Skeletal muscle tissue (tissue), 3 donors: ENCODE measurements at regions not wholly inside any gene's neighbourhood (a gene's known extent, or its start where the extent isn't known, plus 50 kb on each side); places are given as distances from the start of the nearest gene placed in this dataset.

Source experiments
- H3K27ac ChIP-seq: one replicate; pipeline ENCODE4 v1.7.0; 2013; ENCODE audit warnings: mild to moderate bottlenecking, low read depth, low read length, inconsistent platforms
- H3K27me3 ChIP-seq, 3 donors: one replicate each; pipeline ENCODE4 v1.7.0; 2013; ENCODE audit warnings: low read length in 3 of 3; ENCODE audit not compliant: control insufficient read depth in 3 of 3, insufficient read depth in 3 of 3
- H3K36me3 ChIP-seq, 3 donors: one replicate each; pipeline ENCODE4 v1.7.0; 2013; ENCODE audit warnings: low read length in 3 of 3; ENCODE audit not compliant: control insufficient read depth in 3 of 3, insufficient read depth in 3 of 3
- H3K4me1 ChIP-seq, 3 donors: one replicate each; pipeline ENCODE4 v1.7.0; 2013; ENCODE audit warnings: low read length in 3 of 3, mild to moderate bottlenecking in 3 of 3; ENCODE audit not compliant: control insufficient read depth in 3 of 3, insufficient read depth in 3 of 3
- H3K4me3 ChIP-seq, 3 donors: one replicate each; pipeline ENCODE4 v1.7.0; 2013; ENCODE audit warnings: low read length in 3 of 3
- H3K9ac ChIP-seq, 3 donors: one replicate each; pipeline ENCODE4 v1.7.0; 2013; ENCODE audit warnings: low read length in 3 of 3, mild to moderate bottlenecking in 3 of 3, moderate library complexity in 2 of 3, low read depth in 1 of 3
- H3K9me3 ChIP-seq, 3 donors: one replicate each; pipeline ENCODE4 v1.7.0; 2013; ENCODE audit warnings: low read length in 3 of 3; ENCODE audit not compliant: control insufficient read depth in 3 of 3
- donor health status: Osteomylitis.

DNA sequence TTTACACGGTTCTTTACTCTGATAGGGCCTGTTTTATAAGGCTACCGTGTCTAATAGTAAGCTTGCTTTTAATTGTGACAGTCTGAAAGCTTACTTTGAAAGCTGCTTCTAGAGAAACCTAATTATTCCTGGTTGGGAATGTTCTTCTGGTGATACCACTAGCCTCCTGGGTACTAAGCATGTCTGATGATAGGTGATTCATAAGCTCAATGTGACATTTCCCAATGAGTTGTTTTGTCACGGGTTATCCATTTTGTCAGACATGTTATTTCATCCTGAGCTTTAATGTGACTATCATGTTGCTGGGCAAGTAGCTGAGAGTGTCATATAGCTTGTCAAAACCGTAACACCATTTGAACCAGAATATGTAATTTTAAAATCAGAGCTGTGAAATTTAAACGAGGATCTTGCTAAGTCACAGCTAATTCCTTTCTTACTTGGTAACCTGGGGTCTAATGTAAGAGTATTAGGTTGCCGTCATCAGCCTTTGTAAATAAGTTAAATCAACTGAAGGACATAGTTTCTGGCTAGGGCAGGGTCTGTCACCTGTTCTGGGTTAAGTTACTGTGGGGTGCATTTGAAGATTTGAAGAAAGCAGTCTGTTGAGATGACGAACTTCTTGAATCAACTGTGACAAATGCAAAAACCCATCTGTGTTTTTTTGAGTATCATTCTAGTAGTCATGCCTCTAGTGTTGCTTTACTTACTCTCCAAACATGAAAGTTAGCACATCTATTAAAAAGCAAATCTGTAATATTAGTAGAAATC, 529.2 kb downstream of the USP25 start:
- Histone ChIP-seq H3K27me3 (no peaks in the 10 kb centered on the region), H3K9me3 (no peaks in the 10 kb centered on the region), H3K4me3 (peak overlapping the region; percentile 25 to 34 (median 26)), H3K4me1 (no peaks in the 10 kb centered on the region), H3K9ac (peak overlapping the region in 1 of 3 donors; percentile 18), H3K36me3 (no peaks in the 10 kb centered on the region), H3K27ac (peak overlapping the region; percentile 62)

DNA sequence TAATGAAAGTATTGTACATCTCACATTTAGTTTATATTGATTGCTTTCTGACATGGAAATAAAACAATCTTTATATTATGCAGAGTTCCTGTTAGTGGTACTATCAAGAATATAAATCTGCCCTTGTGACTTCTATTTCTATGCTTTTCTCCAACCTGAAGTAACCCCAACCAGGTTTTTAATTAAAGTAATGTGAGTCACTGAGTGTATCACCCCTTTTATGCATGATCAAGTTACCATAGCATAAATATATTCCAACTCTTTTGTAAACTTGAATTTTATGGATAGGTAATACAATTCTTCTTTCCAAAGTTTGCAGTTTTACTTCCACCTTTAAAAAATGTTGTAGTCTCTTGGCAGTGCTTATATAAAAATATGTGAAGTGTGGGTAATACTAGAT, 532.3 kb downstream of the USP25 start:
- Histone ChIP-seq H3K9me3 (no peaks in the 10 kb centered on the region), H3K4me1 (no peaks in the 10 kb centered on the region), H3K9ac (no peak overlapping the region), H3K4me3 (no peak overlapping the region), H3K27me3 (no peaks in the 10 kb centered on the region), H3K27ac (no peak overlapping the region), H3K36me3 (no peaks in the 10 kb centered on the region)

DNA sequence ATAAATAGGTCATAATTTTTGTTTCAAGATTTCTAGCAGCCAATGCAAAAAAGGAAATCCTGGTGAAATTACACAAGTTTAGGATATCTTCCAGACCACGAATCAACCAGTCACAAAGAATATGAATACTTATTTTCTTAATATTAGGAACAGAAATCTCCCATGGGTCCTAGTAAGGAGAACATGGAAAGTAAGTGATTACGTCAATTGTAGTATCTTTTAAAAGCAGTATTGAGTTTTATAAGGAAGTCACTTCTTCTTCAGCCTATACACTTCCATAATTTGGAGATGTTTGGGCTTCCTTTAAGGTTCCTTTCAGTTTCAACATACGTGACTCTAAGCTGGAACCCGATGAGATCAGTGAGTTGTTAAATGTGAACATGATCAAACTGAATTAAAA, 534.5 kb downstream of the USP25 start:
- H3K27ac ChIP-seq, result no peak overlapping the region
- H3K36me3 ChIP-seq, result no peaks in the 10 kb centered on the region
- no peaks in the 10 kb centered on the region for H3K9me3 ChIP-seq
- no peaks in the 10 kb centered on the region for H3K4me1 ChIP-seq
- no peak overlapping the region for H3K9ac ChIP-seq
- no peak overlapping the region for H3K4me3 ChIP-seq
- no peaks in the 10 kb centered on the region for H3K27me3 ChIP-seq

DNA sequence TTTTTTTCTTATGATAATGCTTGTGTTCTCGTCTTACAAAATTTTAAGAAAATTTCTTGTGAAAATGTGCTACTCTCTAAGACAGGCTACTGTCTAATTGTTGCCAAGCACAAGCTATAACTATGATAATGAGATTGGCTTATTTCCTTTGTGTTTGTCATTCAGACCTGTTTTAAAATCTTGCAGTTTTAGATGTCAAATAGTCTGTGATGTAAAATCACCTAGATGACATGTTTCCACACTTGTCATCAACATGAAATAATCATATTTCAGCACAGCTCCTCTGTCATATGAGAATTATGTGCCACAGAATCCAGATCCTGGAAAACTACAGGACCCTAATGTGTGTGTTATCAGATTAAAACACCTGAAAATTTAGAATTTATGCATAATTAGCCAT, 539.7 kb downstream of the USP25 start:
- no peaks in the 10 kb centered on the region for H3K4me1 ChIP-seq
- no peaks in the 10 kb centered on the region for H3K9me3 ChIP-seq
- H3K9ac ChIP-seq, result no peak overlapping the region
- H3K27me3 ChIP-seq, result no peaks in the 10 kb centered on the region
- H3K27ac ChIP-seq, result no peak overlapping the region
- no peaks in the 10 kb centered on the region for H3K36me3 ChIP-seq
- H3K4me3 ChIP-seq, result no peak overlapping the region

DNA sequence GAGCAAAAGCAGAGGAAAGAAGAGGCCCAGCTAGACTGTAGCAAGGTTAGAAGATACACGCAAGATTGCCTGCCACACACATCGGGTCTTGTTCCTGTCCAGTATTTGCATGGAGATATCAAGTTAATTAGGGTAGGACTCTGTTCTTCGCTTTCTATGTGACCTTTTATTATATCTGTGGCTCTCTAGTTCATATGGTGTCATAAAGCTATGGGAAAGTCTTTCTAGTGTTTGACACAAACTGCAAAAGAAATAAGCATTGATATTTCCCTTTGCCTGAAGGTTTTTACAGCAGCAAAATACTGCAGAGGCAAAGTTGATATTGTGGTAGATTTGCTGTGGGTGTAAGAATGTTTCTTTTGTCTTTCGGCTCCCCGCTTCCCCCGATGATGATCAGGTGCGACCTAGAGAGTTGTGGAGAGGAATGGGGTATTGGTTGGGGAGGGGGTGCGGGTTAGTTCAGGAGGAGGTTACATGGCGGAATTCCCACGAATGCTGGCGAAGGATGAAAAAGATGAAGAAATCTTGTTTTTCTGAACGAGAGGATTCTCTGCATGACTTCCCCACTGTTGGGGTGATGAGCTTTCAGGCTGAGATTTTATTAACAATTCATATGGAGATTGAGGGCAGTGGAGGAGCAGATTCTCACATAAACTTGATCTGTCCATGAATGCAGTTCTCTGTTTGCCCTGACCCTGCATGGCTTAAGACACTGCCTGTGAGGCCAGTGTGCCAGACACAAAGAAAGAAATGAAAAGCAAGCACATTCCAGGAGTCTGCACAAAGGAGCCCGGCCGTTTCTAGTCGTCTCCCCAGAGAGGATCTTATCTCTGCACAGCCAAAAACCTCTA, 550.2 kb downstream of the USP25 start:
- peaks cover 0 to 2% (median 0%) of the 10 kb centered on the region in 3 donors for H3K4me1 ChIP-seq
- no peaks in the 10 kb centered on the region for H3K36me3 ChIP-seq
- H3K9ac ChIP-seq, result peak overlapping the region; percentile 54 to 71 (median 71)
- H3K9me3 ChIP-seq, result peaks cover 0 to 3% (median 0%) of the 10 kb centered on the region in 3 donors
- peak overlapping the region; percentile 36 for H3K27ac ChIP-seq
- H3K27me3 ChIP-seq, result no peaks in the 10 kb centered on the region
- peak overlapping the region; percentile 65 to 73 (median 67) for H3K4me3 ChIP-seq

DNA sequence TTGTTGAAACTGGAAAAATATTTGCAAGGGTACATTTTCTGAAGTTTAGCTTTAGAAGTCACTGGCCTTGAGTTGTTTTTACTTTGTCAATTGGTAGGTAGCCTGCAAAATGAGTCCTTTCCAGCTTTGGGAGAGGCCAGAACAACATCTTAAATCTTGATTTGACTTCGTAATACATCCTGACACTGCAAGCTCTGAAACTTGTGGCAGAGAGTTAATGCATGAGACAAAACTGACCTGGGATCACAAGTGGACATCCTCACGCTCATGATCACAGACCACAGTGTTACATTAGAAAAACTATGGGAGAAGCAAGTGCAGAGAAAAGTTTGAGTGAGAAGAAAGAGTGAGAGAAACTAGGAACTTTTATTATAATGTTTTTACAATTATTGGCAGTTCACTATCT, 550.9 kb downstream of the USP25 start:
- peaks cover 0 to 3% (median 0%) of the 10 kb centered on the region in 3 donors for H3K9me3 ChIP-seq
- H3K9ac ChIP-seq, result peak overlapping the region; percentile 54 to 71 (median 71)
- H3K4me3 ChIP-seq, result peak overlapping the region; percentile 65 to 73 (median 67)
- H3K27ac ChIP-seq, result peak overlapping the region; percentile 36
- no peaks in the 10 kb centered on the region for H3K36me3 ChIP-seq
- H3K4me1 ChIP-seq, result peaks cover 0 to 2% (median 0%) of the 10 kb centered on the region in 3 donors
- H3K27me3 ChIP-seq, result no peaks in the 10 kb centered on the region

DNA sequence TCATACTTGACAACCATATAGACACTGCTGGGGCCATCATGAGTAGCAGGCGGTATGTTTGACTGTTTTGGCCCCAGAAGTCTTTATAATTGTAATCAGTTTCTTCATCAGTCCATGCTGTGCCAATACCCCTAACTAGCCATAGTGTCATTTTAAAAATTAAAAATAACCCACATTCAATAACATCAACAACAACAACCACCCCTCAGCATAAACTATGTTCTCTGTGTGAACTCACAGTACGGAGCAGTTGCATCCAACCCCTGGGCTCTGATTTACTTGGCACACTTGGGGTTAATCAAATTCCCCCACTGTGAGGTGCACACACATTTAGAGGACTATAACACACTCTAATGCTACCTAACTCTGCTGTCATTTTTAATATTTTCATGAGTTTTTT, 553.7 kb downstream of the USP25 start:
- Histone ChIP-seq H3K9ac (no peak overlapping the region), H3K9me3 (no peaks in the 10 kb centered on the region), H3K36me3 (no peaks in the 10 kb centered on the region), H3K4me3 (no peak overlapping the region), H3K27me3 (no peaks in the 10 kb centered on the region), H3K27ac (no peak overlapping the region), H3K4me1 (peaks cover 0 to 6% (median 0%) of the 10 kb centered on the region in 3 donors)

DNA sequence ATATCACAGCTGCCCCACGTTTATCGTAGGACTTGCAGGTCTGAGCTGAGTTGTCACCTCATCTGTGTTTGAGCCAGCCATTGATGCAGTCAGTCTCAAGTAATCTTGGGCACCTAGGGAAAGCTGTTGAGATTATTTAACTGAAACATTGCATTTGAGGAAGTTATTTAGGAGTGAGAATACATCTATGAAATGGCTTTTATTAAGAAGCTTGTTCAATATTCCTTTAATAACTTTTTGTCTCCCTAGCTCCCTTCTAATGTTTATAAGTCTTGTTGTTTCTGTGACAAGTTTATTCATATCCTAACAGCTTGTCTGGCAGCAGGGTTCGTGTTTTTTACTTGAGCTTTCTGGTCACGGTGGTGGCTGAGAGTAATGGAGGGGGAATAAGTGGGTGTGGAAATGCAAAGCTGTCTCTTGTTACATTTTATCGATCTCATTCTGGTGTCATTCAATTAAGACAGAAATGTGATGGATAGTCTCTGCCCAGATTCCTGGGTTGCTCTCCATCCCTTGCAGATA, 555.9 kb downstream of the USP25 start:
- H3K9ac ChIP-seq, result no peak overlapping the region
- peaks cover 0 to 4% (median 0%) of the 10 kb centered on the region in 3 donors for H3K4me1 ChIP-seq
- peak overlapping the region in 1 of 3 donors; percentile 5 for H3K4me3 ChIP-seq
- no peak overlapping the region for H3K27ac ChIP-seq
- no peaks in the 10 kb centered on the region for H3K27me3 ChIP-seq
- H3K9me3 ChIP-seq, result no peaks in the 10 kb centered on the region
- H3K36me3 ChIP-seq, result no peaks in the 10 kb centered on the region

DNA sequence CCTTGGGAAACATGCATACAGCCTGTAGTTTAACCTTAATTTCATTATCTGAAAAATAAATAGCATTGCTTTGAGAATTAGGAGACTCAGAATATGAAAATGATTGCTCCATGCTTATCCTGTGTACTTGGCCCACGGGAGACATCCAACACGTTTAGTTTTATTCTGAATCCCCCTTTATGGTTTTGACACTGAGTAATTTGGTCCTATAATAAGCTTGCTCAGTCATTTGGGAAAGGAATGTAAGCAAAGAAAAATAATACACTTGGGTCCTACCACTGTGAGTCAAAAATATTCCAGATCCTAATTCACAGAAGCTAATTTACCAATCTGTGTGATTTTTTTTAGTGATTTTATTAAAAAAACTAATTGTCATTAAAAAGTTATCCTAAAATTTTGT, 557.3 kb downstream of the USP25 start:
- no peaks in the 10 kb centered on the region for H3K27me3 ChIP-seq
- H3K9me3 ChIP-seq, result no peaks in the 10 kb centered on the region
- peaks cover 0 to 4% (median 0%) of the 10 kb centered on the region in 3 donors for H3K4me1 ChIP-seq

DNA sequence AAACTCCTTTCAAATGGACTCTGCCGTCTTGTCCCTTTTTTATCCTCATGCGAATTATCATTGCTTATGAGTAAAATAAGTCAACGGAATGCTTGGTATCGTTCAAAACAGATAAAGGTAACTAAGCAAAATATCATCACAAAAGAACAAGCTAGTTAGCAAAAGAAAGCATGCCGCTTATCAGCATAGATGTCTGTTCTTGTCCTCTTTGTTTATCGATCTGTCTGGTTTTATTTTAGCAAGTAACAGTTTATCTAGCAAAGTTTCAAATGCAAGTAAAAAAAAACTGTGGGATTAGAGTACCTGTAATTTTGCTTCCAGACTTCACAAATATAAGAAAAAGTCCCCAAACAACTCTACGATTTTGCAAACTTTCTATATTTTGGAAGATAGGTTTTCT, 561.5 kb downstream of the USP25 start:
- Histone ChIP-seq H3K27me3 (no peaks in the 10 kb centered on the region), H3K9me3 (no peaks in the 10 kb centered on the region), H3K4me1 (peaks cover 0 to 4% (median 0%) of the 10 kb centered on the region in 3 donors), H3K4me3 (no peak overlapping the region), H3K27ac (no peak overlapping the region), H3K9ac (no peak overlapping the region), H3K36me3 (no peaks in the 10 kb centered on the region)

More for the DNA sequence above, 557.3 kb downstream of the USP25 start:
- Histone ChIP-seq H3K27ac (no peak overlapping the region), H3K4me3 (no peak overlapping the region), H3K9ac (no peak overlapping the region), H3K36me3 (no peaks in the 10 kb centered on the region)
